Loucy (cell line): ENCODE measurements at regions not wholly inside any gene's neighbourhood (a gene's known extent, or its start where the extent isn't known, plus 50 kb on each side); places are given as distances from the start of the nearest gene placed in this dataset.

ENCODE experiments used
- H2AFZ ChIP-seq: fragments of 200-600 bp; sonication (generic); 2 replicates; pipeline ENCODE4 v1.6.0; 2016; ENCODE audit warnings: antibody characterized with exemption, mild to moderate bottlenecking, low read length, moderate library complexity
- H3F3A ChIP-seq: fragments of 200-600 bp; 2 replicates; pipeline ENCODE4 v1.6.0; 2016; ENCODE audit warnings: antibody characterized with exemption, low read depth, mild to moderate bottlenecking
- H3K27me3 ChIP-seq: fragments of 200-600 bp; sonication (generic); 2 replicates; pipeline ENCODE4 v1.6.1; 2014; ENCODE audit warnings: low read length, mild to moderate bottlenecking; ENCODE audit not compliant: insufficient read depth, poor library complexity, severe bottlenecking
- H3K36me3 ChIP-seq: fragments of 200-600 bp; sonication (generic); 2 replicates; pipeline ENCODE4 v1.6.1; 2016; ENCODE audit warnings: low read length; ENCODE audit not compliant: insufficient read depth
- H3K4me1 ChIP-seq: fragments of 200-600 bp; sonication (generic); 2 replicates; pipeline ENCODE4 v1.5.1; 2014; ENCODE audit warnings: low read length, mild to moderate bottlenecking; ENCODE audit not compliant: insufficient read depth, poor library complexity, severe bottlenecking
- H3K4me2 ChIP-seq: fragments of 200-600 bp; sonication (generic); 2 replicates; pipeline ENCODE4 v1.6.0; 2014; ENCODE audit warnings: antibody characterized with exemption, low read length, low read depth, mild to moderate bottlenecking; ENCODE audit not compliant: poor library complexity, severe bottlenecking
- H3K4me3 ChIP-seq: fragments of 200-600 bp; sonication (generic); 2 replicates; pipeline ENCODE4 v1.5.1; 2014; ENCODE audit warnings: low read length, mild to moderate bottlenecking, mixed read lengths; ENCODE audit not compliant: poor library complexity, severe bottlenecking
- H3K79me2 ChIP-seq: fragments of 200-600 bp; sonication (generic); 2 replicates; pipeline ENCODE4 v1.6.1; 2014; ENCODE audit warnings: low read length; ENCODE audit not compliant: insufficient read depth
- H3K9ac ChIP-seq: fragments of 200-600 bp; sonication (generic); 2 replicates; pipeline ENCODE4 v1.6.0; 2014; ENCODE audit warnings: mild to moderate bottlenecking, low read depth, low read length, moderate library complexity; ENCODE audit not compliant: poor library complexity, severe bottlenecking
- H3K9me2 ChIP-seq: fragments of 200-600 bp; sonication (generic); replicated peaks from 2 replicates; pipeline ENCODE4 v1.6.1; 2016; ENCODE audit warnings: low read depth, low read length, mixed read lengths
- H3K9me3 ChIP-seq: fragments of 200-600 bp; sonication (generic); 2 replicates; pipeline ENCODE4 v1.6.1; 2014; ENCODE audit warnings: mild to moderate bottlenecking, antibody characterized with exemption, low read length, low read depth; ENCODE audit not compliant: insufficient read depth
- H4K20me1 ChIP-seq: fragments of 200-600 bp; sonication (generic); 2 replicates; pipeline ENCODE4 v1.6.0; 2014; ENCODE audit warnings: antibody characterized with exemption, low read length, mild to moderate bottlenecking; ENCODE audit not compliant: insufficient read depth, poor library complexity, severe bottlenecking
- CTCF ChIP-seq: fragments of 200-600 bp; sonication (generic); conservative IDR thresholded peaks from 2 replicates; pipeline ENCODE4 v1.5.1; 2014; ENCODE audit warnings: mild to moderate bottlenecking, antibody characterized with exemption, low read length
- EZH2phosphoT487 ChIP-seq: fragments of 200-600 bp; IDR thresholded peaks from 2 replicates; pipeline ENCODE4 v1.6.1; 2018; ENCODE audit warnings: antibody characterized with exemption, mild to moderate bottlenecking, moderate library complexity, borderline replicate concordance

GRCh38 chr2:240319855-240320203 lies 115.6 kb upstream of the GPC1 start:
- no peak for TF ChIP-seq CTCF
- TF ChIP-seq EZH2phosphoT487: no peak
- H2AFZ ChIP-seq: no peak overlapping the region
- H3K4me1 ChIP-seq: no peaks in the 10 kb centered on the region
- no peaks in the 10 kb centered on the region for H3K9me2 ChIP-seq
- H3F3A ChIP-seq: no peaks in the 10 kb centered on the region
- H3K4me2 ChIP-seq: no peak overlapping the region
- H3K9ac ChIP-seq: no peak overlapping the region
- H4K20me1 ChIP-seq: no peaks in the 10 kb centered on the region
- no peaks in the 10 kb centered on the region; the same call in 1 of the 2 replicates for H3K9me3 ChIP-seq
- H3K36me3 ChIP-seq: no peaks in the 10 kb centered on the region
- no peaks in the 10 kb centered on the region for H3K27me3 ChIP-seq
- no peak overlapping the region for H3K4me3 ChIP-seq
- no peaks in the 10 kb centered on the region for H3K79me2 ChIP-seq

GRCh38 chr2:240320204-240320993 lies 115.1 kb upstream of the GPC1 start:
- Histone ChIP-seq H3K4me3 (no peak overlapping the region), H3K9me3 (peaks cover 5% of the 10 kb centered on the region; the same call in 1 of the 2 replicates), H3K27me3 (no peaks in the 10 kb centered on the region), H3K4me1 (no peaks in the 10 kb centered on the region), H3K79me2 (no peaks in the 10 kb centered on the region), H4K20me1 (no peaks in the 10 kb centered on the region), H3K36me3 (no peaks in the 10 kb centered on the region), H3K4me2 (no peak overlapping the region), H3K9ac (no peak overlapping the region), H2AFZ (no peak overlapping the region), H3K9me2 (no peaks in the 10 kb centered on the region), H3F3A (no peaks in the 10 kb centered on the region)
- TF ChIP-seq CTCF (no peak), EZH2phosphoT487 (no peak)

- Histone ChIP-seq H3K9me2 (no peaks in the 10 kb centered on the region), H3K4me2 (no peak overlapping the region), H3F3A (no peaks in the 10 kb centered on the region), H3K36me3 (no peaks in the 10 kb centered on the region), H3K9me3 (peaks cover 5% of the 10 kb centered on the region; the same call in 1 of the 2 replicates), H3K9ac (no peak overlapping the region), H3K79me2 (no peaks in the 10 kb centered on the region), H3K4me3 (no peak overlapping the region), H4K20me1 (no peaks in the 10 kb centered on the region), H3K27me3 (no peaks in the 10 kb centered on the region), H3K4me1 (no peaks in the 10 kb centered on the region), H2AFZ (no peak overlapping the region)
- no peak for TF ChIP-seq EZH2phosphoT487
- no peak for TF ChIP-seq CTCF
Measured at GRCh38 chr2:240322231-240322955, 113.1 kb upstream of the GPC1 start.
